Lower leg skin (tissue), 3 donors: ENCODE measurements at regions not wholly inside any gene's neighbourhood (a gene's known extent, or its start where the extent isn't known, plus 50 kb on each side); places are given as distances from the start of the nearest gene placed in this dataset.

Experiments
- CTCF ChIP-seq, 3 donors: fragments of 450-650 bp; IDR thresholded peaks; one replicate each; pipeline ENCODE4 v1.5.1; 2016; ENCODE audit warnings: antibody characterized with exemption in 3 of 3, mild to moderate bottlenecking in 3 of 3, moderate library complexity in 2 of 3
- POLR2A ChIP-seq, 2 donors: fragments of 450-650 bp; IDR thresholded peaks; one replicate each; pipeline ENCODE4 v1.6.1; 2016 to 2017; ENCODE audit warnings: antibody characterized with exemption in 2 of 2, mild to moderate bottlenecking in 1 of 2, moderate library complexity in 1 of 2

- no peak for TF ChIP-seq CTCF (IDR thresholded peaks at IDR 0.05)
- no peak for TF ChIP-seq POLR2A (IDR thresholded peaks at IDR 0.05)
Observed at GRCh38 chr4:104117776-104118175, 376.9 kb downstream of the CXXC4 start.
